PFSK-1 (cell line): ENCODE measurements at regions not wholly inside any gene's neighbourhood (a gene's known extent, or its start where the extent isn't known, plus 50 kb on each side); places are given as distances from the start of the nearest gene placed in this dataset.

Experiments
- FOXP2 ChIP-seq: optimal IDR thresholded peaks from 2 replicates; pipeline ENCODE3; 2011; ENCODE audit warnings: borderline replicate concordance, control low read depth, inconsistent platforms; ENCODE audit not compliant: insufficient read depth; ENCODE audit errors: extremely low read length, extremely low read depth
- POLR2AphosphoS5 ChIP-seq: IDR thresholded peaks from 2 replicates; pipeline ENCODE4 v1.6.1; 2012; ENCODE audit warnings: low read depth, mild to moderate bottlenecking, control low read depth, low read length, moderate library complexity
- REST ChIP-seq, 2 experiments: IDR thresholded peaks; 2 replicates each; pipeline versions ENCODE4 v1.6.1 to v1.8.0; 2011 to 2012; ENCODE audit warnings: low read depth in 2 of 2, low read length in 2 of 2, control low read depth in 1 of 2, inconsistent platforms in 1 of 2, mild to moderate bottlenecking in 1 of 2, moderate library complexity in 1 of 2; ENCODE audit not compliant: insufficient read depth in 1 of 2
- SIN3A ChIP-seq: IDR thresholded peaks from 2 replicates; pipeline ENCODE4 v1.6.1; 2012; ENCODE audit warnings: mild to moderate bottlenecking, low read length, moderate library complexity, borderline replicate concordance; ENCODE audit not compliant: insufficient read depth
- TAF1 ChIP-seq: IDR thresholded peaks from 2 replicates; pipeline ENCODE4 v1.6.1; 2012; ENCODE audit warnings: low read length, control low read depth, borderline replicate concordance; ENCODE audit not compliant: insufficient read depth

- TF ChIP-seq REST (IDR thresholded peaks at IDR 0.05; ENCODE audit: insufficient read depth in 1 of 2, low read depth in 2 of 2, low read length in 2 of 2), result no peak
- TF ChIP-seq FOXP2, result no peak
- TF ChIP-seq TAF1, result no peak
- TF ChIP-seq POLR2AphosphoS5, result no peak
- no peak for TF ChIP-seq SIN3A
Measured at GRCh38 chr20:22675341-22675740, 91.0 kb upstream of the FOXA2 start.

DNA sequence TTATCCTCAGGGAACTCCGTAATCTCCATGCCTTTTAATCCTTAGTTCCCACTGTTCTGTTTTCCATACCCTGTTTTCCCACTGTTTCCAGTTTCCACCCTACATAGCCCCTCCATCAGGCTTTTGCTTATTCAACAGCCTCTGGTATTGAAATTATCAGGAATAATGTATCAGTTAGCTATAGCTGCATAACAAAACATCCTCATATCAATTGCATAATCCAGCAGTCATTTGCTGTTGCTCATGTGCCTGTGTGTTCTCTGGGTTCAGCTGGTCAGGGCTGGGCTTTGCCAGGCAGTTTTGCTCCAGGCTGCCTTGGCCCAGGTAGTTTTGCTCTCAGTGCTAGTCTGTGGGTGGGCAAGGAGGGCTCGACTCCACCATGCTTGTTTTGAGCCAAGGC, 94.3 kb upstream of the FOXA2 start:
- TF ChIP-seq TAF1 (no peak), SIN3A (no peak), FOXP2 (no peak), REST (IDR thresholded peaks at IDR 0.05; ENCODE audit: insufficient read depth in 1 of 2, low read depth in 2 of 2, low read length in 2 of 2) (no peak), POLR2AphosphoS5 (no peak)

DNA sequence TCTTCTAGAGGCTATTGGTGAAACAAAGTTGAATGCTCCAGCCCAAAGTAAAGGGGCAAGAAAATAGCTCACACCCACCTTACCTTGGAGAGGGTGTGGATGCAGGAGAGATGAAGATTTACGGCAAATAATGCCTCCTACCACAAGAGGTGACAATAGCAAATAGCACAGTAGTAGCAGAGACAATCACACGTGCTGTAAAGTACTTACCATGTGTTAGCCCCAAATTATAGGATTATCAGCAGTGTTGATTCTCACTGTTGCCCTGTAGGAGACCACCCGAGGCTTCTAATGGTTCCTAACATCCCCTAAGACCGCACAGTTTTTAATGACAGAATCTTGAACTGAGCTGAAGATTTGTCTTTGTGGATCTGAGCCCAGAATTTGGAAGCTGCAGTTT, 94.8 kb upstream of the FOXA2 start:
- TF ChIP-seq SIN3A (no peak), REST (IDR thresholded peaks at IDR 0.05; ENCODE audit: insufficient read depth in 1 of 2, low read depth in 2 of 2, low read length in 2 of 2) (no peak), FOXP2 (no peak), TAF1 (no peak), POLR2AphosphoS5 (no peak)

- TF ChIP-seq REST (IDR thresholded peaks at IDR 0.05; ENCODE audit: insufficient read depth in 1 of 2, low read depth in 2 of 2, low read length in 2 of 2) (no peak), SIN3A (no peak), POLR2AphosphoS5 (no peak), TAF1 (no peak), FOXP2 (no peak)
Measured at GRCh38 chr20:22680031-22680740, 95.8 kb upstream of the FOXA2 start.
